ENCODE measurements at regions not wholly inside any gene's neighbourhood (a gene's known extent, or its start where the extent isn't known, plus 50 kb on each side); places are given as distances from the start of the nearest gene placed in this dataset.

- TF ChIP-seq ZNF687 (CRISPR knock-in tag; IDR thresholded peaks at IDR 0.05) (no peak), RFX3 (CRISPR knock-in tag; IDR thresholded peaks at IDR 0.05) (no peak), GATAD1 (CRISPR knock-in tag; IDR thresholded peaks at IDR 0.05) (no peak), GFI1 (CRISPR knock-in tag; IDR thresholded peaks at IDR 0.05; ENCODE audit: borderline replicate concordance) (no peak), ZNF543 (CRISPR knock-in tag; IDR thresholded peaks at IDR 0.05) (no peak)
- TF ChIP-seq, protein P1, sequence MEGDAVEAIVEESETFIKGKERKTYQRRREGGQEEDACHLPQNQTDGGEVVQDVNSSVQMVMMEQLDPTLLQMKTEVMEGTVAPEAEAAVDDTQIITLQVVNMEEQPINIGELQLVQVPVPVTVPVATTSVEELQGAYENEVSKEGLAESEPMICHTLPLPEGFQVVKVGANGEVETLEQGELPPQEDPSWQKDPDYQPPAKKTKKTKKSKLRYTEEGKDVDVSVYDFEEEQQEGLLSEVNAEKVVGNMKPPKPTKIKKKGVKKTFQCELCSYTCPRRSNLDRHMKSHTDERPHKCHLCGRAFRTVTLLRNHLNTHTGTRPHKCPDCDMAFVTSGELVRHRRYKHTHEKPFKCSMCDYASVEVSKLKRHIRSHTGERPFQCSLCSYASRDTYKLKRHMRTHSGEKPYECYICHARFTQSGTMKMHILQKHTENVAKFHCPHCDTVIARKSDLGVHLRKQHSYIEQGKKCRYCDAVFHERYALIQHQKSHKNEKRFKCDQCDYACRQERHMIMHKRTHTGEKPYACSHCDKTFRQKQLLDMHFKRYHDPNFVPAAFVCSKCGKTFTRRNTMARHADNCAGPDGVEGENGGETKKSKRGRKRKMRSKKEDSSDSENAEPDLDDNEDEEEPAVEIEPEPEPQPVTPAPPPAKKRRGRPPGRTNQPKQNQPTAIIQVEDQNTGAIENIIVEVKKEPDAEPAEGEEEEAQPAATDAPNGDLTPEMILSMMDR (CRISPR knock-in tag; IDR thresholded peaks at IDR 0.05), result no peak
These were observed 199.0 kb upstream of the NECTIN1 start (continued) for GRCh38 chr11:119928047-119928446.

DNA sequence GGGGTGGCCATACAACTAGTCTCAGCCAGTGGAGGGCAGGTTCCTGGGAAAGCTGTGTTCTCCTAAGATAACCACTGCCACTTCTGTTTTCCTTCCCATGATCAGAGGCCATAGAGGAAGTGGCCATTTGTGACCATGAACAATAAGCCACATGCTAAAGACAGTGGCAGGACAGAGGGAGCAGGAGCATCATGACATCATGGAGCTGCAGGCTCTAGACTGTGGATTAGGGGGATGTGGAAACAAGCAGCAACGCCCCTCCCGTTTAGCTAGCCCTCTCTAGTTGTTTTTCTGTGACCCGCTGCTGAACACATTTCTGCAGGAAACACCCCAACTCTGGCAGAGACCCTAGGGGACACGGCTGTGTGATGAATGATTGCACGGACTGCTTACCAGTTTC is 195.0 kb upstream of the NECTIN1 start:
- H2AFZ ChIP-seq (ENCODE audit: low read length), result no peak overlapping the region
- DNase-seq (ENCODE audit: low spot score) (no peak), FAIRE-seq (no peak), ATAC-seq (no peak)
- intact Hi-C loops (cut with micrococcal nuclease; ENCODE audit: unreplicated experiment), result no loop called here
- H3K9ac ChIP-seq (ENCODE audit: insufficient read depth, low read depth, low read length), result no peak overlapping the region
- H3K4me3 ChIP-seq (replicated peaks in 1 of 3; ENCODE audit: insufficient read depth in 1 of 3, low read depth in 2 of 3, low read length in 3 of 3), result no peak overlapping the region
- no peaks in the 10 kb centered on the region for H4K20me1 ChIP-seq (ENCODE audit: insufficient read depth, low read length)
- H3K27me3 ChIP-seq (ENCODE audit: control insufficient read depth in 1 of 2, insufficient read depth in 2 of 2, low read length in 2 of 2), result peaks cover 7 to 55% of the 10 kb centered on the region in 2 experiments
- ChIA-PET POLR2A (no interaction called here), CTCF (ENCODE audit: low intra/inter-chr PET ratio, low total read pairs) (no interaction called here)
- no peaks in the 10 kb centered on the region for H3K9me3 ChIP-seq (ENCODE audit: low read length)
- no peaks in the 10 kb centered on the region for H3K36me3 ChIP-seq (replicated peaks in 1 of 2; ENCODE audit: control insufficient read depth in 1 of 2, insufficient read depth in 2 of 2, low read length in 2 of 2)
- 0% methylated on average over 5 of the region's 5 CpGs for WGBS (ENCODE audit: low lambda C conversion rate)
- no peak overlapping the region for H3K4me2 ChIP-seq (ENCODE audit: low read depth, low read length)
- no peak for TF ChIP-seq CCAR2 (optimal IDR thresholded peaks at IDR 0.05; ENCODE audit: low read depth, low read length)
- no peak for TF ChIP-seq ZNF569 (CRISPR knock-in tag; IDR thresholded peaks at IDR 0.05; ENCODE audit: borderline replicate concordance)
- no peak for TF ChIP-seq DR1 (CRISPR knock-in tag; IDR thresholded peaks at IDR 0.05)
- no peak for TF ChIP-seq SOX6 (IDR thresholded peaks at IDR 0.05)
- no peak for TF ChIP-seq SOX6 (CRISPR knock-in tag; IDR thresholded peaks at IDR 0.05)
- TF ChIP-seq FOXA3 (CRISPR knock-in tag; IDR thresholded peaks at IDR 0.05), result no peak
- no peak overlapping the region for H3K27ac ChIP-seq (ENCODE audit: extremely low read length, insufficient read depth, low read length)
- in situ Hi-C loops (cut with HindIII; ENCODE audit: extremely low pct_ligation_motif_present, low pct_unique_long_range_greater_than_20kb), result no loop called here
- no TSS peak for BruUV-seq (replicated peaks)
- no peaks in the 10 kb centered on the region for H3K4me1 ChIP-seq (ENCODE audit: insufficient read depth, low read length)
- H3K79me2 ChIP-seq (ENCODE audit: insufficient read depth, low read length), result no peaks in the 10 kb centered on the region

All from HepG2 (cell line).